Activated naive CD8-positive, alpha-beta T cell treated with anti-CD3 and anti-CD28 coated beads, Interleukin-2, amount 10 ng/mL, durations not matched to agents 7 days and 5 days (primary cell): ENCODE measurements at regions not wholly inside any gene's neighbourhood (a gene's known extent, or its start where the extent isn't known, plus 50 kb on each side); places are given as distances from the start of the nearest gene placed in this dataset.
"Not testable (repeated sequence)": the region's sequence is repeated elsewhere in the genome, so short reads cannot be mapped to it uniquely, and the experiment has no call there.

ENCODE experiments used
- ATAC-seq: fragments of 150-1000 bp; cut with Tn5 transposase; one replicate; pipeline ENCODE4 v1.10.0; 2021; ENCODE audit warnings: low read depth, moderate library complexity
- POLR2A ChIA-PET: fragments of 350-600 bp; sonication (Branson Sonifier 250); formaldehyde crosslinking; loops from one replicate; lab custom pipeline; 2021; ENCODE audit warnings: antibody characterized with exemption; lab: Charles Lee
- DNase-seq: peaks from one replicate; pipeline ENCODE4 v3.0.0; 2021
- H3K27ac Mint-ChIP-seq: one replicate; pipeline ENCODE4 v1.8.0; 2022; ENCODE audit warnings: mild to moderate bottlenecking, mixed read lengths
- H3K27me3 Mint-ChIP-seq: one replicate; pipeline ENCODE4 v1.8.0; 2022; ENCODE audit warnings: mild to moderate bottlenecking, moderate library complexity, mixed read lengths
- H3K36me3 Mint-ChIP-seq: one replicate; pipeline ENCODE4 v1.8.0; 2021; ENCODE audit warnings: mild to moderate bottlenecking, mixed read lengths
- H3K4me1 Mint-ChIP-seq: one replicate; pipeline ENCODE4 v1.8.0; 2021; ENCODE audit warnings: mixed read lengths
- H3K4me3 Mint-ChIP-seq: one replicate; pipeline ENCODE4 v1.8.0; 2022; ENCODE audit warnings: mild to moderate bottlenecking, moderate library complexity, mixed read lengths
- H3K9me3 Mint-ChIP-seq: one replicate; pipeline ENCODE4 v1.8.0; 2021; ENCODE audit warnings: mixed read lengths

DNA sequence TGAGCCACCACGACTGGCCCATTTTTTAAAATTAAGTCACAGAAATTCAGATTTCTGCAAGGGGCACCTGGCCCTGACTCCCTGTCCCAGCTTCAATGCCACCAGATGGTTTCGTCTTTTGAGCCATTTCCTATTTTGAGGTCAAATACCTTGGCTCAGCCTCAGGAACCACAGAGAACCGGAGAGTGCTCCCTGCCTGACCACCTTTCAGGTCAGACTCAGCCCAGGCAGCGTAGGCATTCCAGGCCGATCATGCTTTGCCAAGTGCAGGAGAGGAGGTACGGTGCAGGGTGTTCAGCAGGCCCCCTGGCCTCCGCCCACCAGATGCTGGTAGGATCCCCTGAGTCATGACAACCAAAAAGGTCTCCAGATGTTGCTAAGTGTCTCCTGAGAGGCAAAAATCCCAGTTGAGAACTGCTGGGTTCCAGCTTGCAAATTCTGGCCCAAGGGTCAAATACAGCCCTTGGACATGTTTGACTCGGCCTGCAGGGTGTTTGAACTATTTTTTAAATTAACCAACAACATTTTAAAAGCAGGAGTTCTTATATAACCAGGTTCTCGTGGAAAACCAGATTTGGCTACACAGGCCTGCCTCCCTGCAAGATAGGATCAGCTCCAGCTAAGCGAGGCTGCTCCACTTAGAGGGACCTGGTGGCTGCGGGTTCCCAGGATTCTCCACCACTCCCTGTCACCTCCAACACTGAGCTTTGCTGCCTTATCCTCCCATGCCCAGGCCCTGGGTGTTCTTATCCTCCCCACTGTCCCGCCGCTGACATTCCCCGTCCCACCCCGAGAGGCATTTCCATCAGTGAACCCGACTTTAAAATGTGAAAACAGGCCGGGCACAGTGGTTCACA is 61.9 kb upstream of the TARDBP start:
- POLR2A ChIA-PET = no interaction called here
- no peaks in the 10 kb centered on the region for H3K36me3 Mint-ChIP-seq
- H3K4me1 Mint-ChIP-seq = no peaks in the 10 kb centered on the region
- DNase-seq (no peak), ATAC-seq (no peak)
- H3K27ac Mint-ChIP-seq = no peak overlapping the region
- H3K4me3 Mint-ChIP-seq = no peak overlapping the region
- no peaks in the 10 kb centered on the region for H3K9me3 Mint-ChIP-seq
- H3K27me3 Mint-ChIP-seq = peaks cover 28% of the 10 kb centered on the region

DNA sequence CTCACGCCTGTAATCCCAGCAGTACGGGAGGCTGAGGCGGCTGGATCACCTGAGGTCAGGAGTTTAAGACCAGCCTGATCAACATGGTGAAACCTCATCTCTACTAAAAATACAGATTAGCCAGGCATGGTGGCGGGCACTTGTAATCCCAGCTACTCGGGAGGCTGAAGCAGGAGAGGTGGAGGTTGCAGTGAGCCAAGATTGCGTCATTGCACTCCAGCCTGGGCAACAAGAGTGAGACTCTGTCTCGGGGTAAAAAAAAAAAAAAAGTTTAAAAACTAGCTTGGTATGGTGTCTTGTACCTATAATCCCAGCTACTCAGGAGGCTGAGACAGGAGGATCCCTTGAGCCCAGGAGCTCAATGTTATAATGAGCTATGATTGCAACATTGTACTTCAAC is 61.2 kb upstream of the TARDBP start:
- ATAC-seq, POLR2A ChIA-PET, DNase-seq, H3K4me3 Mint-ChIP-seq, H3K36me3 Mint-ChIP-seq, H3K9me3 Mint-ChIP-seq, H3K4me1 Mint-ChIP-seq, H3K27ac Mint-ChIP-seq: not testable (repeated sequence)
- H3K27me3 Mint-ChIP-seq = peaks cover 29% of the 10 kb centered on the region

DNA sequence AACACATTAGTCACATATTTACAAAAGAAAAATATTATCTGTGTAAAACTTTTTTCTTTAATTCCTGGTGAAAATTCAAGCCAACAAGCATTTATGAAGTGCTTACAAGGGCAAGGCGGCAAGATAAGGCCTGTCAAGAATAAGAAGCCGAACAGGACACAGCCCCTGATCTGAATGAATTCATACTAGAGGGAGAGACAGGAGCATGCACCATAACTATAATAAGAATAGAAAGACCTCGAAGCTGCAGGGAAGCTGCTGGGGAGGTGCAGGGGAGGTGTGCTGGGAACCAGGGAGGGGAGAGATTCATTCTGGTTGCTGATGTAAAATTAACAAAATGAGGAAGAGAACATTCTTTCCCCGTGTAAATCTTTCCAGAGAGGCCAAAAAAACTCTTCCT is 60.5 kb upstream of the TARDBP start:
- H3K4me1 Mint-ChIP-seq = no peaks in the 10 kb centered on the region
- DNase-seq (no peak), ATAC-seq (no peak)
- H3K4me3 Mint-ChIP-seq = no peak overlapping the region
- H3K27ac Mint-ChIP-seq = no peak overlapping the region
- POLR2A ChIA-PET = no interaction called here
- H3K27me3 Mint-ChIP-seq = peaks cover 29% of the 10 kb centered on the region
- H3K36me3 Mint-ChIP-seq = no peaks in the 10 kb centered on the region
- no peaks in the 10 kb centered on the region for H3K9me3 Mint-ChIP-seq

DNA sequence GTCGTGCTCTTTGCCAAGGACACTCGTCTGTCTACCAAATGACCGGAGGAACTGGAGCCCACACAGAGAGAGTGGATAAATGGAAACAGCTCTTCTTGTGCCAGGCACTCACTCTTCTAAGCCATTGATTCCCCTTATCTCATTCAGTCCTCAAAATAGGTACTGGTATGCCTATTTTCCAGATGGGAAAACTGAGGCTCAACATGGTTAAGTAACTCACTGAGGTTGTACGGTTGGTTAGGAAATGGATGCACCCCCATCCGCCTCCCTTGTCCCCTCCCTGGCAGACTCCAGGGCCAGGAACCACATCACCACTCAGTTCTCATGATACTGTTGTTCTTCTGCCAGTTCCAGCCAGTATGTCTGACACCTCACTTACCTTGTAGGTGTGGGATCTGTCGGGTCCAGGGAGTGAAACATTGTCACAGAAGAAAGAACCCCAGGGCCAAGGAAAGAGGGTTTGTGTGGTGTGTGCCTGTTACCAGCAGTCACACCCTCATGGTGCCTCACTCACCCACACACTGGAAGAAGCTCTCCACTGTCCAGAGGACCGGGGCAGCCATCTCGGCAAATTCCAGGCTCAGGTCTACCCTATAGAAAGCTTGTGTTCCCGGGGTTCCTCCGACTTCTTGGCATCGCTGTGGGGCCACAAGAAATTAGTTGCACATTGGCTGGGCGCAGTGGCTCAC is 58.8 kb upstream of the TARDBP start:
- POLR2A ChIA-PET = no interaction called here
- H3K27me3 Mint-ChIP-seq = peaks cover 32% of the 10 kb centered on the region

DNA sequence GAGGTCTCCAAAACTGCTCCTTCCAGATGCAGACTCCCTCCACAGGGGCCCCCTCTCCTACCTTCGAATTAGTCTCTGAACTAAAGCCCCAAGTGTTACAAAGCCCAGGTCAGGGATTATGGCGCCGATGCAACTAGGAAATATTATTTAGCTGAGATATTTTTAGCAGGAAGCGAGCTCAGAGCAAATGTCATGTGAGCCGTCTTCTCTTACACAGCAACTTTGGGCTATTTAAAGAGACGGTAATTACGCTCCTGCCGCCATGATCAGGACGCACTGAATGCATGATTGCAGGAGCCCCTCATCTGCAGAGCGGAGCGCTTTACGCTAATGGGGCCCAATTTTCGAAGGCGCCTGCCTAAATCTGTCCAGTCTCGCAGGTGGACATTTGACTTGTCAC is 55.3 kb upstream of the TARDBP start:
- Mint-ChIP-seq H3K4me3 (no peak overlapping the region), H3K27ac (no peak overlapping the region), H3K36me3 (no peaks in the 10 kb centered on the region), H3K27me3 (peaks cover 35% of the 10 kb centered on the region), H3K9me3 (no peaks in the 10 kb centered on the region), H3K4me1 (peaks cover 3% of the 10 kb centered on the region)
- ATAC-seq (no peak), DNase-seq (no peak)
- POLR2A ChIA-PET = no interaction called here

More for the DNA sequence above, 58.8 kb upstream of the TARDBP start:
- DNase-seq (no peak), ATAC-seq (no peak)
- H3K36me3 Mint-ChIP-seq = no peaks in the 10 kb centered on the region
- H3K4me1 Mint-ChIP-seq = no peaks in the 10 kb centered on the region
- no peak overlapping the region for H3K4me3 Mint-ChIP-seq
- H3K9me3 Mint-ChIP-seq = no peaks in the 10 kb centered on the region
- H3K27ac Mint-ChIP-seq = no peak overlapping the region

DNA sequence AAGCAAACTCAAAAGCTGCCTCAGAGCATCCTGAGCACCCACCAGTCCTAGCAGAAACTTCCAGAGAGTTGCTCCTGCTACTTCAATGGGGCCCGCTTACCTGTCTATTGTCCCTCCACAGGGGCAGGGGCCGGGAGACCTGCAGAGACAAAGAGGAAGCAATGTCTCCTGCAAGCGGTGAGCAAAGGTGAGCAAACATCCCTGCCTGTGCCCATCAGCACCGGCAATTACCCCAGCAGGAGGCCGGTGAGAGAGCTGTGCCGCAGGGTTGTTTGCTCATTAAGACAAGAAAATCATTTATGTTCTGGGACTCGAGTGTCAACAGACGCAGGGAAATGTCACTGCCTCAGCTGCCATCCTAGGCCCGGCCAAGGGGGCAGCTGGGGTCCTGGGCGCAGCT is 53.8 kb upstream of the TARDBP start:
- Mint-ChIP-seq H3K9me3 (no peaks in the 10 kb centered on the region), H3K27me3 (peaks cover 38% of the 10 kb centered on the region), H3K4me3 (no peak overlapping the region), H3K27ac (no peak overlapping the region), H3K4me1 (peaks cover 3% of the 10 kb centered on the region), H3K36me3 (no peaks in the 10 kb centered on the region)
- ATAC-seq = no peak
- POLR2A ChIA-PET = no interaction called here
- no peak for DNase-seq

DNA sequence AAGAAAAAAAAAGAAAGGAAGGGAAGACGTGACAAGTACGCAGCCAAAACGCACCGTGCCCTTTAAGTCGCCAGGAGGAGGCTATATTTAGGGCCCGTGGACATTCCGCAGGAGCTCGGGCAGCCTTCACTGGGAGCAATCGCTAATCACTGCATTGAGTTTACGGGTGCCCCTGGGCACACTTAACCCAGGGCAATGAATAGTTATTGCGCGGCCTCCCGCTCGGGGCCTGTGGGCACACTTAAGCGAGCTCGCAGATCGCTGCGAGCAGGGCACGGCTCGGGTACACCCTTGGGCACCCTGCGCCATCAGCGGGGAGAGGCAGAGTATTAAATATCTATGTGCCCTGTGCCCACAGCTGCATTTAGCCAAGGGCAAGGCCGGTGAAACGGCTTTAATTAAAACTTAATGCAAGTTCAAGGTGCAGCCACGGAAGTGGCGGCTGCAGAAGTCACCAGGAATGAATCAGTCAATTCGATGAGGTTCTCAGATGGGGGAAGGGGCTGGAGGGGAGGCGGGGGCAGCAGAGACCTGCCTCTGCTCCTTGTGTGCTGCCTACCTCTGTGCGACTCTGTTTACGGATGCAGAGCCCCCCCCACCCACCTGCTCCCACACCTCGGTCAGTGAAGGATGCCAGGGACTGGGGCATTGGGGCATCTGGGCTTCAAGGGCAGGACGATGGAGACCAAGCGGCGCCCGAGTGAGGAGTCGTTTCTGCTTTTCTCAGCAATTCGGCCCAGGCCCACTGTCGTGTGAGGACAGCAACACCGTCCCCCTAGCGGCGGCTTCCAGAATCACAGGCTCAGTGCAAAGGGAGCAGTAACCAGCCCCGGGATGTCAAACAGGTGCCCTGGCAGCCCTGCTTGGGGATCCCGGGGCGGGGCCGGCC is 51.8 kb upstream of the TARDBP start:
- Mint-ChIP-seq H3K27ac (no peak overlapping the region), H3K4me3 (no peak overlapping the region), H3K27me3 (peaks cover 41% of the 10 kb centered on the region), H3K36me3 (no peaks in the 10 kb centered on the region), H3K4me1 (peaks cover 18% of the 10 kb centered on the region), H3K9me3 (no peaks in the 10 kb centered on the region)
- peak; percentile 85 for DNase-seq
- POLR2A ChIA-PET = interaction anchor here (0.7 kb wide), 1 partner anchor 10 kb away, joined by 6 read pairs; no protein-coding TSS in a partner anchor
- ATAC-seq = peak; percentile 72

DNA sequence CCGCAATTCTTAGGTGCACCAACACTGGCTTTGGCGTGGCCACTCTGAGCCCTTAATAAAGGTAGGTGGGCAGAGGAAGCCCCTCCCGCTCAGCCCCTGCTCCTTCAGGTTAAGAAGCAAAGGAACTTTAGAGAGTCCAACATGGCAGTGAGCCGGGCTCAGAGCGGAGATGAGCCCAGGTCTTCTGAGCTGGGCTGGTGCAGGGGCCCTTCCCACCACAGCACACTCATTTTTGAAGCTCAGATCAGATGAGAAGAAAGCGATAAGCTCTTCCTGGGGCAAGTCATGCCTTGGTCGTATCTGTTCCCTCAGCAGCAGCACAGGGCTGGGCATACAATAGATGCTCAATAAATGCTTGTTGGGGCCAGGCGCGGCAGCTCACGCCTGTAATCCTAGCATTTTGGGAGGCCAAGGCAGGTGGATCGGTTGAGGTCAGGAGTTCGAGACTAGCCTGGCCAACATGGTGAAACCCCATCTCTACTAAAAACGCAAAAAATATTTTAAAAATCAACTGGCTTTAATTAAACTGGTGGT is 51.1 kb upstream of the TARDBP start:
- no peaks in the 10 kb centered on the region for H3K36me3 Mint-ChIP-seq
- DNase-seq = no peak
- peaks cover 41% of the 10 kb centered on the region for H3K27me3 Mint-ChIP-seq
- no peaks in the 10 kb centered on the region for H3K9me3 Mint-ChIP-seq
- no peak overlapping the region for H3K4me3 Mint-ChIP-seq
- POLR2A ChIA-PET = no interaction called here
- no peak overlapping the region for H3K27ac Mint-ChIP-seq
- ATAC-seq = no peak
- H3K4me1 Mint-ChIP-seq = peaks cover 24% of the 10 kb centered on the region

DNA sequence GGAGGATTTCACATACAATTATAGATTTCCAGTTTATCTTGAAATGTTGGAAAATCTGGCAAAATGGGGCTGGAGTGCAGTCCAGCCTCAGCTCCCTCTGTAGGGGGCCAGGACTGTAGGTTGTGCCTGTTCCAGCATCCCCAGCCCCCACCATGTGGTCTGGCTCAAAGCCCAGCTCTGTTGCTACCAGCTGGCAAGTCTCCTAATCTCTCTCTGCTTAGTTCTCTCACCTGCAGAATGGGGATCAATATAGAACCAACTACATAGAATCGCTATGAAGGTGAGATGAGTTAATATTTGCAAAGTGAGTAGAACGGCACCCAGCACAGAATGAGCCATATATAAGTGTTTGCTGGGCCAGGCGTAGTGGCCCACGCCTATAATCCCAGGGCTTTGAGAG is 50.0 kb upstream of the TARDBP start:
- H3K36me3 Mint-ChIP-seq = no peaks in the 10 kb centered on the region
- peaks cover 49% of the 10 kb centered on the region for H3K27me3 Mint-ChIP-seq
- no peaks in the 10 kb centered on the region for H3K9me3 Mint-ChIP-seq
- POLR2A ChIA-PET = no interaction called here
- no peak overlapping the region for H3K4me3 Mint-ChIP-seq
- DNase-seq = no peak
- ATAC-seq = no peak
- peaks cover 26% of the 10 kb centered on the region for H3K4me1 Mint-ChIP-seq
- no peak overlapping the region for H3K27ac Mint-ChIP-seq
